ENCODE measurements at regions not wholly inside any gene's neighbourhood (a gene's known extent, or its start where the extent isn't known, plus 50 kb on each side); places are given as distances from the start of the nearest gene placed in this dataset.

- DNase-seq (ENCODE audit: low read depth in 4 of 4, low spot score in 1 of 4) = no peak
These were observed 267.2 kb downstream of the PARN start for GRCh38 chr16:14362774-14363371.

DNA sequence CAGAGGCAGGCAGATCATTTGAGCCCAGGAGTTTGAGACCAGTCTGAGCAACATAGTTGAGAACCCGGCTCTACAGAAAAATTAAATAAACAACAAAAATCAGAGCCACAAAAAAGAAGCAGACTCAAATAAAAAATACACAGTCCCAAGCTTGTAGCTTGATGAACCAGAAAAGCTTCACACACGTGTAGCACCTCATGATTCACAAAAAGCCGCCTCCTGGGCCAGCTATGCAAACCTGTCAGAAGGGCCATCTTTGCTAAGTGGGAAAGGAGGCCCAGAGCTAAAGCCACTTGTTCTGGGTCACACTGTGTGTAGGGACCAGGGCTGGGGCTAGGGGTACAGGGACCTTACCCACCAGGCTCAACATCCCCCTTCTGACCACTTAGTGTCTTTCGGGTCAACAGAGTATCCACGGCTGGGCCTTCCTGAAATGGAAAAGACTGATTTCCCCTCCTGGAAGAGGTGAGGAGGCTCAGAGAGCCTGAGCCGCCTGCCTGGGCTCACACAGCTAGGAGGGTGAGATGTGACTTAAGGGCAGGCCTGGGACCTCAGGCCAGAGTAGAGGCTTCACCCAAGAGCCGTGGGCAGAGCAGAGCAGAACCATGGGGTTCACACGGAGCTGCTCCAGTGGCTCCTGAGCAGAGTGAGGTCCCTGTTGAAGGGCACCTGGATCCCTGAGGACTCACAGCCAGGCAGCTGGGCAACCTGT lies 269.6 kb downstream of the PARN start:
- no peak for DNase-seq (ENCODE audit: low read depth in 4 of 4, low spot score in 1 of 4)

- no peak for DNase-seq (ENCODE audit: low read depth in 4 of 4, low spot score in 1 of 4)
These were observed 271.3 kb downstream of the PARN start for GRCh38 chr16:14358697-14359305.

GRCh38 chr16:14357328-14357727 lies 272.7 kb downstream of the PARN start:
- no peak for DNase-seq (ENCODE audit: low read depth in 4 of 4, low spot score in 1 of 4)

GRCh38 chr16:14356064-14356463 lies 274.0 kb downstream of the PARN start:
- DNase-seq (ENCODE audit: low read depth in 4 of 4, low spot score in 1 of 4) = no peak

DNA sequence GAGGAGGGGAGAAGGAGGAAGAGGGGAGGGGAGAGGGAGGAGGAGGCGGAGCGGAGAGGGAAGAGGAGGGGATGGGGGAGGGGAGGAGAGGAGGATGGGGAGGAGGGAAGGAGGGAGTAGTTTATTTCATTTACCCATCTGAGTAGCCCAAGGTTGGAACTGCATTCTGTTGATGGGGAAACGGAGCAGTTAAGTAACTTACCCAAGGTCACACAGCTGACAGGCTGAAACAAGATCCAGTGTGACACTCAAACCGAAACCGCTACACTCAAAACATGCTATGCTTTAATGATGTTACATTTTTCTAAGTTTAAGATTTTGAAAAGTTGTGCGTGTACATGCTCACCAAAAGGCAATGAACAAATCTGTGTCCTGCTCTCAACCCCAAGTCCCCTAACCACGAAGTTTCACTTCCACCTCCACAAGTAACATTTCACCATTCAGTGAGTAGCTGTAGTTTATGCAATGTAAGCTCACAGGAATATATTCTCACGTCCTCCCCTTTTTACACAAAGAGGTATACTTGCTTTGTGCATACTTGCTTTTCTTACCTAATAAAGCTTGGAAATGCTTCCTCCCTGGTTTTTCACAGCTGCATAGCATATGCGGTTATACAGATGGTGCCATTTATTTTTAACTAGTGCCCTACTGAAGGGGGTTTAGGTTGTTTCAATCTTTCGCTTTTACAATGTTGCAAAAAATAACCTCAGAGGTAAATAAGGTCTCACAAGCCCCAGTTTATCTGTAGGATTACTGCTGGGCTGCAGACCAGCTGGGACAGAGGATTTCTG lies 275.3 kb downstream of the PARN start:
- peak in 3 of 4 experiments; percentile 14 to 29 (median 19) for DNase-seq (ENCODE audit: low read depth in 4 of 4, low spot score in 1 of 4)

GRCh38 chr16:14353340-14353739 lies 276.7 kb downstream of the PARN start:
- no peak for DNase-seq (ENCODE audit: low read depth in 4 of 4, low spot score in 1 of 4)

GRCh38 chr16:14351647-14352046 lies 278.4 kb downstream of the PARN start:
- no peak for DNase-seq (ENCODE audit: low read depth in 4 of 4, low spot score in 1 of 4)

DNA sequence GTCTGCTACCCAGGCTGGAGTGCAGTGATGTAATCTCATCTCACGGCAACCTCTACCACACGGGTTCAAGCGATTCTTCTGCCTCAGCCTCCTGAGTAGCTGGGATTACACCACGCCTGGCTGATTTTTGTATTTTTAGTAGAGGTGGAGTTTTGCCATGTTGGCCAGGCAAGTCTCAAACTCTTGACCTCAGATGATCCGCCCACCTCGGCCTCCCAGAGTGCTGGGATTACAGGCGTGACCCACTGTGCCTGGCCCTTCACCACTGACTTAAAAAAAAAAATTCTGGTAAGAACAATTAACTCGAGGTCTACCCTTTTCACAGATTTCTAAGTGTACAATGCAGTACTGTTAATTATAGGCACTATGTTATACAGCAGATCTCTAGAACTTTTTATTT lies 279.4 kb downstream of the PARN start:
- no peak for DNase-seq (ENCODE audit: low read depth in 4 of 4, low spot score in 1 of 4)

GRCh38 chr16:14350081-14350480 lies 279.0 kb downstream of the MRTFB start:
- no peak for DNase-seq (ENCODE audit: low read depth in 4 of 4, low spot score in 1 of 4)

DNA sequence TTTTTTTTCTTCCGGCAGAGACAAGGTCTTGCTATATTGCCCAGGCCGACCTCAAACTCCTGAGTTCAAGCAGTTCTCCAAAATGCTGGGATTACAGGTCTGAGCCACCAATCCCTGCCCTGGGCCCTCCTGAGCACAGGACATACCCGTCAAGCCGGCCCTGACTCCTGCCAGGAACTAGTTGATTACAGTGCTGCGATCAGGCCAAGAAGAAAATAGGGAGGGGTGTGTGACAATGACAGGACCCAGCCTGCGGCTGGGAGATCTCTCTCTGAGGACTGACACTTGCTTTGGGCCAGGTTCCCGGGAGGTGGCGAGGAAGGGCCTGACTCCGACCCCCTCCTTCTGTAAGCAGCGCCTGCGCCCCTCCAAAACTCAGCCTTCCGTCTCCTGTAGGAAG lies 276.6 kb downstream of the MRTFB start:
- DNase-seq (ENCODE audit: low read depth in 4 of 4, low spot score in 1 of 4) = no peak

GRCh38 chr16:14346278-14347142 lies 275.4 kb downstream of the MRTFB start:
- no peak for DNase-seq (ENCODE audit: low read depth in 4 of 4, low spot score in 1 of 4)

DNA sequence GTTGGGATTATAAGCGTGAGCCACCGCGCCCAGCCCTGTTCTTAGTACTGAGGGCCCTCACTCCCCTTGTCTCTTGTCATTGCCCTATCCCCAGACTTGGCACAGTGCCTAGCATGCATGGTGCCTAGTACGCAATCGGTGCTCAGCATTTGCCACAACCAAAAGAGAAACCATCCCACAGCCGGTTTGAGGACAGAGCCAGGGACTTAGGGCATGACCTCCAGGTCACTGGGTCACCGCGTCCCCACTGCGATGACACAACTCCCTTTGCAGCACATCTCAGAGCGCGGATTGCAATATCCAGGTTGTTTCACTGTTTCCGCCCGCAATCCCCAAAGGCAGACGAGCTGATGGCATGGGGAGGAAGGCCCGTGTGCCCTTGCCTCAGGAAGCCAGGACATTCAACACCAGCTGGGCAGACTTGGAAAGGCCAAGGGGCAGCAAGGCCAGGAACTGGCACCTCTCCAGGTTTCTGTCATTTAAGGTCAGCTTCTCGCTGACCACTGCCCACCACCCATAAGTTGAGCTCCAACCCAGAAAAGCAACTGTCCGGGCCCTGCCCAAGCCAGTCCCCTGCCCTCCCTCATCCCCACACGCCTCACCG lies 274.5 kb downstream of the MRTFB start:
- no peak for DNase-seq (ENCODE audit: low read depth in 4 of 4, low spot score in 1 of 4)

GRCh38 chr16:14344945-14345344 lies 273.8 kb downstream of the MRTFB start:
- no peak for DNase-seq (ENCODE audit: low read depth in 4 of 4, low spot score in 1 of 4)

DNA sequence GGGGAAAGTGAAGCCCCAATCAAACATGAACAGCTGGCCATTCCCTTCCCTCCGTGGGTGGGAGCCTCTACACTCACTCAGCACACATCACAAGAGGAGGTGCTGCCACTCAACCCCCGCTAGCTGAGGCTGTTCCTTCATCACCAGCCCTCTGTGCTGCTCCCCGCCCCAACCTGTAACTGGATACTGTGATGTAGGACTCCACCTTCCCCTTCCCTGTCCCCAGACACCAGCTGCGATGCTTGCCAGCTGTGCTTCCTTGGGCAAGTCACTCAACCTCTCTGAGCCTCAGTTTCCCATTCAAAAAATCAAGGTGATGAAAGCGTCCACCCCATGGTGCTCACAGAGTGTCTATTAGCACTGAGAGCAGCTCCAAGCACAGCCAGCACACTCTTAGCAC lies 273.2 kb downstream of the MRTFB start:
- DNase-seq (ENCODE audit: low read depth in 4 of 4, low spot score in 1 of 4) = no peak

- DNase-seq (ENCODE audit: low read depth in 4 of 4, low spot score in 1 of 4) = no peak
These were observed 270.5 kb downstream of the MRTFB start for GRCh38 chr16:14341324-14342225.

- DNase-seq (ENCODE audit: low read depth in 4 of 4, low spot score in 1 of 4) = no peak
These were observed 268.6 kb downstream of the MRTFB start for GRCh38 chr16:14339694-14340093.

GRCh38 chr16:14338969-14339368 lies 267.9 kb downstream of the MRTFB start:
- DNase-seq (ENCODE audit: low read depth in 4 of 4, low spot score in 1 of 4) = no peak

- DNase-seq (ENCODE audit: low read depth in 4 of 4, low spot score in 1 of 4) = no peak
These were observed 267.1 kb downstream of the MRTFB start for GRCh38 chr16:14338236-14338635.
